ENCODE measurements at regions not wholly inside any gene's neighbourhood (a gene's known extent, or its start where the extent isn't known, plus 50 kb on each side); places are given as distances from the start of the nearest gene placed in this dataset.

DNA sequence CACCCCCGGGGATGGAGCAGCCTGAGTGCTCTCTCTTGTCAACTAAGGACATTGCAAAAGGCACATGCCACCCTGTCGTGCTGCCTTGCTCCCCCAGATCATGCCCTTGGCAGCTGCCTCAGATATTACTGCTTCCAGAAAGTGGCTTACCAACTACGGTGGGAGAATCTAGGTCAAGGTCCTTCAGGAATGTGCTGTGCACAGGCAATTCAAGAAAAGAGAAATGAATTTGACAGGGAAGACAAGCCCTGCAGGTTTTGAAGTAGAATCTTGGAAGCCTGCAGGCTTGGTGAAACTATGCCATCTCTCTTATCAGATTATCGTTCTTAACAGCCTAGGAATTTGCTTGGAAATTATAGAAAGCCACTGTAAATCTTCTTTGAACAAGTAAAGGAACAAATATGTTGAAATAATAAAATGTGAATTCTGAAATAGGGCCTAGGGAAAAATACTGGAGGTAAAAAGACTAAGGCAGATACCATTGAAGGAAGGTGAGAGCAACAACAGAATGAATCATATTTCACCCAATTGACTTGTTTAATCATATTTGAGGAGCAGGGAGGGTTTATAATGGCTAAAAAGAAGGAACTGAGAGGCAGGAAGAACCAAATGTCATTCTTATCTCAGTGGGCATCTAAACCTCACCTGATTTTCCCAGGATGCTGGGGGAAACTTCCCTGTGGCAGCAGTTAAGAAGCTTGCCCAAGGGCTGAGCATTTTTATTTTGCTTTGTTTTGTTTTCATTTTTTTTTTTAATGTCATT is 94.0 kb upstream of the GLS start:
- TF ChIP-seq, protein P1, sequence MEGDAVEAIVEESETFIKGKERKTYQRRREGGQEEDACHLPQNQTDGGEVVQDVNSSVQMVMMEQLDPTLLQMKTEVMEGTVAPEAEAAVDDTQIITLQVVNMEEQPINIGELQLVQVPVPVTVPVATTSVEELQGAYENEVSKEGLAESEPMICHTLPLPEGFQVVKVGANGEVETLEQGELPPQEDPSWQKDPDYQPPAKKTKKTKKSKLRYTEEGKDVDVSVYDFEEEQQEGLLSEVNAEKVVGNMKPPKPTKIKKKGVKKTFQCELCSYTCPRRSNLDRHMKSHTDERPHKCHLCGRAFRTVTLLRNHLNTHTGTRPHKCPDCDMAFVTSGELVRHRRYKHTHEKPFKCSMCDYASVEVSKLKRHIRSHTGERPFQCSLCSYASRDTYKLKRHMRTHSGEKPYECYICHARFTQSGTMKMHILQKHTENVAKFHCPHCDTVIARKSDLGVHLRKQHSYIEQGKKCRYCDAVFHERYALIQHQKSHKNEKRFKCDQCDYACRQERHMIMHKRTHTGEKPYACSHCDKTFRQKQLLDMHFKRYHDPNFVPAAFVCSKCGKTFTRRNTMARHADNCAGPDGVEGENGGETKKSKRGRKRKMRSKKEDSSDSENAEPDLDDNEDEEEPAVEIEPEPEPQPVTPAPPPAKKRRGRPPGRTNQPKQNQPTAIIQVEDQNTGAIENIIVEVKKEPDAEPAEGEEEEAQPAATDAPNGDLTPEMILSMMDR (IDR thresholded peaks at IDR 0.05), result no peak
- no peak for TF ChIP-seq POLR2AphosphoS5 (IDR thresholded peaks at IDR 0.05)

Measured in suprapubic skin (tissue), 3 donors.